ENCODE measurements at regions not wholly inside any gene's neighbourhood (a gene's known extent, or its start where the extent isn't known, plus 50 kb on each side); places are given as distances from the start of the nearest gene placed in this dataset.

DNA sequence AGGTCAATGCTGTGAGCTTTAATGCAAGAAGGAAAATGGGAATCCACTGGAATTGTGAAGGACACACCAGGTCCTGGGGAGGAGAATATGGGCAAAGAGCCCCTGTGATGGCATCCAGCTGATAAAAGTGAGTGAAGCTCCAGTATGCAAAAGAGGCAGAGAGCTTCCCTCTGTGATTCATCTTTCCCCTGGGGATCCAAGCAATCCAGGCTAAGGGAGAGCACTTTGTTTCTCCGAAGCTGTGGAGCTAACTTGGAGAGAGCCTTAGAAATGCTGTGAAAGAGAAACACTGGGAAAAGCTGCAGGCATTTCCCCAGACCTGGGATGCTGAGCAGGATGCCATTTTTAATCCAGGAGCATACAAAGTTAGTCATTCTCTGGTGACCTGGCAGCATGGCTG, 489.5 kb downstream of the SH2D4B start:
- no peak for DNase-seq

DNA sequence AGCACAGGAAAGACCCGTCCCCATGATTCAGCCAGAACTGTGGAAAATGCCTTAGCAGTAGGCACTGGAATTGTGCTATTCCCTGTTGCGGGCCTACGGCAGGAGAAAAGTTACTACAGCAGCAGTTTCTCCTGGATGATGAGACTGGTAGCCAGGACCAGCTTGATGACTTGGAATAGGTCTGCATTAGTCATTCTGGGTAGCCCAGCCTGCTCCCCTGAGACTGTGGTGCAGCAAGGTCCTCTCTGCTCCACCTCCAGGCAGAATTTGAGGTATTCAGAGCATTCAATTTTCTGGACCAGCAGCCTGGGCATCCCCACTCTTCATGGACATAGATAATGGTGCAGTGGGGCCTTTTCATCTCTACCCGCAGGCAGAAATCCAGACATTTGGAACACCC, 490.0 kb downstream of the SH2D4B start:
- no peak for DNase-seq

GRCh38 chr10:81031774-81032173, 494.1 kb downstream of the SH2D4B start:
- DNase-seq, result no peak

- DNase-seq, result no peak
Observed at GRCh38 chr10:81034383-81034782, 496.7 kb downstream of the SH2D4B start.

GRCh38 chr10:81036257-81036656, 498.6 kb downstream of the SH2D4B start:
- no peak for DNase-seq

DNA sequence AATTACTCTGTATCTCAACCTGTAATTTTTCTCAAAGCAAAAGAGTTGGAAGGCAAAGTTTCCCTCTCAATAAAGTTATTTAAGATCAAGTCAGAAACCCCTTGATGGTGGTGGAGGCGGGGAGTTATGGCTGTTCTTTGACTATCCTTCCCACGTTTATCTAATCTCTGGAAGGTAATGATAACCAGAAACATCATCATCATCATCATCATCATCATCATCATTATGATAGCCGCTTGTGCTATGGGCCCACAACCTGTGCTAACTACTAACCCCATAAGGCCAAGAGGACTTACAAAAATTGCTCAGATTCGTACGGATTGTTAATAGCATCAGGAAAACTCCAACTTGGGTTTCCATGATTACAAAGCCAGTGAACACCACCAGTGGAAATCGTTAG, 502.3 kb downstream of the SH2D4B start:
- no peak for DNase-seq

GRCh38 chr10:81040940-81041339, 503.2 kb downstream of the SH2D4B start:
- no peak for DNase-seq

DNA sequence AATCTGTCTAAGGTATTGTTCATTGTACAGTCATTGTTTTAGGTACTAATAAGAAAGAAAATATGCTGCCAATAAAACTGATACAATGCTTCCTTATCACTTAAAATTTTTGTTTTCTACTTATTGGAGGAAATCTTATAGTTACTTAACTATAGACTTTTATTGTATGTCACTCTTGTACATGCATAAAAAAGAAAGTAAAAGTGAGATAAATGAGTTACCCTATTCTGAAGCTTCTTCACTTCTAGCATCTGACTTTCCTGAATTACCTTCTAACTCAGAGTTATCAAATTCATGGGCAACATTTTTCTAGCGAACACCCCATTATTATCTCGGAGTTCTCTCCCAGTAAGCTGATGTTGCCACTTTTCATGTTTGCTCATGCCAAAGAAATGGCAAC, 504.9 kb downstream of the SH2D4B start:
- no peak for DNase-seq

DNA sequence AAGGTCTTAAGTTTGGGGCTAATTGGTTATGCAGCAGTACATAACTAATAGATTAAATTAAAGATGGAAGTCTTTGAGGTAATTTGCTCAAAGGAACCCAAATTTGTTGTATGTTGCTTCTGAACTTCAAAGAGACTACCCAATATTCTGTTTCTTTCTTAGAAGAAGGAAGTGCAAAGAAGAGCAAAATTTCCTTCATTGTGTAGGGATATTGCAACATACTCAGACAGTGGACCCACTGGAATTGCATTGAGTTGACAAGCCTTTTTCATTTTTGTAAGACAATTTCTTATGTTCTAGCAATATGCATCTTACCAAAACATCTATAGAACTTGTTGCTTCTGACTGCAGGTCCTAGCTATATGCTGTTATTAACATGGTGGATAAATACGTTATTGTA, 527.8 kb downstream of the SH2D4B start:
- no peak for DNase-seq

DNA sequence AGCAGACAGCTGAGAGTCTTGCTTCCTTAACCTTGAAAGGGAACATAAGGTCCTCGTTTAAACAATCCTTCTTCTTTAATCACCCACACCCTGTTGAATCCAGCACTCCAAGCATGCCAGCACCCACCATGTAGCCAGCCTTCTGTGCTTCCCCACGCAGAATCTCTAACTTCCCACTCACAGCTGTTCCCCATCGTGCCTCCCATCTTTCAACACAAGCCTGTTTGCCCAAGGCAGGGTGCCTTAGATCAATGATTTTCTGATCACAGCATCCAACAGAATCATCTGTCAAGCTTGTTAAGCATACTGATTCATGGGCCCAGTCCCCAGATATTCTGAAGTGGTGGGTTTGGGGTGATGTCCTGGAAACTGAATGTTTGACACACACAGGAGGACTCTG, 530.8 kb downstream of the SH2D4B start:
- no peak for DNase-seq

- no peak for DNase-seq
Observed at GRCh38 chr10:81071087-81071796, 533.5 kb downstream of the SH2D4B start.

DNA sequence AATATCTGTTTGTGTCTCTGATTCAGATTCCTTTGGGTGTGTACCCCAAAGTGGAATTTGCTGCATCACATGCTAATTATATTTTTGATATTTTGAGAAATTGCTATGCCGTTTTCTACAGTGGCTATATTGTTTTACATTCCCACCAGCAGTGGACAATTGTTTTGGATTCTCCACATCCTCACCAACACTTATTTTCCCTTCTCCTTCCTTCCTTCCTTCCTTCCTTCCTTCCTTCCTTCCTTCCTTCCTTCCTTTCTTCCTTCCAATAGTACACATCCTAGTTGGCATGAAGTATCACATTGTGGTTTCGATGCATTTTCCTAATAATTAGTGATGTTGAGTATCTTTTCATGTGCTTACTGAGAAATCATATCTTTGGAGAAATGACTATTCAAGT, 535.5 kb downstream of the SH2D4B start:
- DNase-seq, result no peak

DNA sequence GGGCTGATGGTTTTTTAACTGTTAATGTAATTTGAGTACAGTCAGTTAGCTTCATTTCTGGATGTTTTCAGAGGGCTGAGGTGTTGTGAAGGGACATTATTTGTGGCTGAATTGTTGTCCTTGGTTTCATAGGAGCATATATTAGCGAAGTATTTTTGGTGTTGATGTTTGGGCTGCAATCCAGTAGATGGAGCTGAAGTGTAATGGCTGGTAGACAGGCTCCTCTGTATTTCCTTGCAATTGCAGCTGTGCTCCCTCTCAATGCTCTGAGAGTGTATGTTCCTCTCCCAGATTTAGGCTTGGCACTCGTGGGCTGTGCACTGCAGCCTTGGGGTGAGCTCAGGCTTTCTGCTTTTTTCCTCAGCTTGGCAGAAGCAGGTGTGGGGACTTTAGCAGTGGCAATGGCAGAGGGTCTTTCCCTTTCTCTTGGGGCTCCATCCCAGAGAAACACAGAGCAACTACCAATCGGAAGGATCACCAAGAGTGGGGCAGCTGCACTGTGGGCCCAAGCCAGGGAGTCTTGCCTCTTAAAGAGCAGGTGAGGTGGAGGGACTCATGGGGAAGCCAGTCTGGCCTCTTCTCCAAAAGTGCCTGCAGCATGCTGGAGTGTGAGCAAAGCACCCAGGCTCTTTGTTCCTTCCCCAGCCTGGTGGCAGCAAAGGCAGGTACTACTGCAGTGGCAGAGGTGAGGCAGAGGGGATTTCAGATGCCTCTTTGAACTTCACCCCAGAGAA, 544.4 kb downstream of the SH2D4B start:
- no peak for DNase-seq

- no peak for DNase-seq
Observed at GRCh38 chr10:81082621-81083376, 545.1 kb downstream of the SH2D4B start.

- no peak for DNase-seq
Observed at GRCh38 chr10:81093056-81093455, 555.4 kb downstream of the SH2D4B start.

- DNase-seq, result no peak
Observed at GRCh38 chr10:81095238-81095637, 557.5 kb downstream of the SH2D4B start.

DNA sequence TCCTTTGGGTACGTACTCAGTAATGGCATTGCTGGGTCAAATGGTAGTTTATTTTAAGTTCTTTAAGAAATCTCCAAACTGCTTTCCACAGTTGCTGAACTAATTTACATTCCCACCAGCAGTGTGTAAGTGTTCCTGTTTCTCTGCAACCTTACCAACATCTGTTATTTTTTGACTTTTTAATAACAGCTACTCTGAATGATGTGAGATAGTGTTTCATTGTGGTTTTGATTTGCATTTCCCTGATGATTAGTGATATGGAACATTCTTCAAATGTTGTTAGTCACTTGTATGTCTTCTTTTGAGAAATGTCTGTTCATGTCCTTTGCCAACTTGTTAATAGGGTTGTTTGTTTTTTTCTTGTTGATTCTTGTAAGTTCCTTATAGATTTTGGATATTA, 558.9 kb downstream of the SH2D4B start:
- DNase-seq, result no peak

DNA sequence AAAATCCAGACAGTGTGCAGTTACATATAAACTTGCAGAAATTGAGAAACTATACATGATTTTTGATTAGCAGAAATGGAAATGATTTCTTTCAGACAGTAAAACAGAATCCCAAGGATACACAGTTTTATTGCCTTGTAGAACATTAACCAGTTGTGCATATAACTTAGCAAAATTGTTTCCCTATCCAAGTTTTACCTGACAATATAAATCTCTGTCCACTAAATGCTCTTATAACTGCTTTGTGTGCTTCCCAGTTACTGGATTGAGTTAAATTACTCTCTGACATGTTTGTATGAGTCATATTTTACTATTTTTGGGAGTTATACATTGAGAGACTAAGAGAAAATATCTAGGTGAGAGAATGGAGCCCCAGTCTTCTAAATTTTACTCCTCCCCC, 563.4 kb downstream of the SH2D4B start:
- no peak for DNase-seq

DNA sequence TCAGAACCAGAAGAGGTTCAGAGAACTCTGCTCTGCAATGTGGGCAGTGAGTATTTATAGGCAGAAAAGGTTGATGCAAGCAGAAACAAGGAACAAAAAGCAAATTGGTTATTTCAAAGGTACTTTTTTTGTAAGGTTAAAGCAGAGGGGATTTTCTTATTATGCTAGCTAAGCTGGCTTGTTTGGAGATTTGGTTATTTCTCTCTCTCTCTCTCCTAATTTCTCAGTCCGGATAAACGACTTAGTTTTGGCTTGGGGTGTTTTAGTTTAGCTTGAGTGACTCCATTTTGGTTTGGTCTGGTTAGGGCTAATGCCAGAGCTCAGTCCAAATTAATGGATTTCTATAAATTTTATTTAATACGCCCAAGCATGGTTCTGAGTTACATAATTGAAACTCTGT, 566.8 kb downstream of the SH2D4B start:
- DNase-seq, result no peak

DNA sequence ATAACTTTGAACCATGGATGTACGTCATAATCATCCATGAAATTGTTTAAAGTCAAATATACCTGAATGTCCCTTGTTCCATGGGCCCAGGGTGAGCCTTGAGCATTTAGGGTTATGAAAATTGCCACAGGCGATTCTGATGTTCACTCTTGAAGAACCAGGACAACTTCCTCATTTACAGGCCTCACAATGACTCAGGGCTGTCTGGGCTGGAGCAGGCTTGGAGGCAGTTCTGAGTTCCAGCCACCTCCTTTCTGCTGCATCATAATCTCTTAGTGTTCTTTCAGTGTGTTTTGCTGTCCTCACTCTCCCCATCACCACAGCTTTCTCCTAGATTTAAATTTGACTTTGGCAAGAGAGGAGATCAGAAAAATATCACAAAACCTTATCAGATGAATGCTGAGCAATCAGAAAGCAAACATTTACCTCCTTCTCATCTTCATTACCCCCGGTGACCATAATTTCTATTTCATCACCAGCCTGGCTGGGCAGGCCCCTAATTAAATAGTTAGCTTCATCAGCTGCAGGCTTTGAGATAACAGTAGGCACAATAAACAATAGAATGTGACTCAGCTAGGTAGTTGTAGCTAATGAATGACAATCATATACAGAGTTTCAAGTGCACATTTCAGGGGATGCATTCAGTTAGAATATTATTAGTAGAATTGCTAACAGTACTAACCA, 571.0 kb downstream of the SH2D4B start:
- DNase-seq, result no peak

DNA sequence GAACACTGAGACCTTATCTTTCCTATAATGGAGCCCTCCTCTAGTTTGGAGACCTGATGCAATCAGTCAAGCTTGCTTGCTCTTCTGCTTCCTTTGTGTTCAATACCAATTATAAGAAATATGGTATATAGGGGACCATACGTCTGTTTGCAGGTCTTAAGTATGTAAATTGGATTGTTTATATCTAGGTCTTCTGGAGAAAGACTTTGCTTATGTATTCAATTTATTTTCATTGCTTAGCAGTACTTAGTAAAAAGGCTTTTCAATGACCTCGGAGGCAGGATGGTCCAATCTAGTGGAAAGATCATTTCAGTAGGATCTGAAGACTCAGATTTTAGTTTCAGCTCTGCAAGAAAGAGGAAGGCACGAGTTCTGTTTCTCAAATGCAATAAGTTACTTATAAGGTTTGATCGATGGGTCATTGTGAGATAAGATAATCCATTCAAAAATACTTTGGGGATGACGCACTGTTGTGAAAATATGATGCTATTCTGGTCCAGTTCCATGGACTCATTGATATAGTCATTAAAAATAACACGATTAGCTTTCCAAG, 571.6 kb downstream of the SH2D4B start:
- DNase-seq, result no peak

GRCh38 chr10:81116201-81116600, 578.5 kb downstream of the SH2D4B start:
- DNase-seq, result no peak
